HepG2 (cell line): ENCODE measurements at regions not wholly inside any gene's neighbourhood (a gene's known extent, or its start where the extent isn't known, plus 50 kb on each side); places are given as distances from the start of the nearest gene placed in this dataset.

ENCODE experiments used
- ATAC-seq: fragments of 200-7000 bp; cut with Tn5 transposase; 3 replicates; pipeline ENCODE4 v1.9.1; 2020; ENCODE audit warnings: mild to moderate bottlenecking, moderate library complexity
- BruUV-seq: library from RNA; stranded (reverse); fragments of 400-500 nt; replicated peaks from 2 replicates; lab custom pipeline; 2021; lab: Mats Ljungman, UMichigan
- CTCF ChIA-PET: fragments of 300-600 bp; formaldehyde crosslinking; extraction: SDS; loops from one replicate; lab custom pipeline; 2021; ENCODE audit warnings: low total read pairs, inconsistent platforms, low intra/inter-chr PET ratio; lab: Yijun Ruan, JAX
- POLR2A ChIA-PET: fragments of 350-600 bp; sonication (Branson Sonifier 250); formaldehyde crosslinking; loops from one replicate; lab custom pipeline; 2020; ENCODE audit warnings: antibody characterized with exemption, inconsistent platforms; lab: Yijun Ruan, JAX
- DNase-seq: peaks from one replicate; pipeline ENCODE4 v3.0.0-alpha.2; 2015; ENCODE audit warnings: low spot score
- FAIRE-seq: peaks from 3 replicates; lab custom pipeline; 2011; peaks lifted over from hg19 to GRCh38; lab: Jason Lieb, UNC
- H2AFZ ChIP-seq: one replicate; pipeline ENCODE4 v1.6.1; 2011; ENCODE audit warnings: low read length, inconsistent platforms
- H3K27ac ChIP-seq: fragments of 300-600 bp; 3 replicates; pipeline ENCODE4 v1.8.0; 2011; ENCODE audit warnings: mixed run types, mild to moderate bottlenecking, mixed read lengths, low read length, inconsistent platforms; ENCODE audit not compliant: insufficient read depth; ENCODE audit errors: extremely low read length
- H3K27me3 ChIP-seq, 2 experiments: fragments of 200-600 bp in 1 of 2; 2 replicates in 1 of 2; 3 replicates in 1 of 2; pipeline versions ENCODE4 v1.6.0 to v1.8.0; 2011; ENCODE audit warnings: low read length in 2 of 2, mild to moderate bottlenecking in 2 of 2, moderate library complexity in 2 of 2, inconsistent platforms in 1 of 2; ENCODE audit not compliant: insufficient read depth in 2 of 2, control insufficient read depth in 1 of 2
- H3K36me3 ChIP-seq, 2 experiments: fragments of 200-600 bp in 1 of 2; replicated peaks in 1 of 2; 2 replicates in 1 of 2; 3 replicates in 1 of 2; pipeline versions ENCODE4 v1.5.1 to v1.8.0; 2011; ENCODE audit warnings: low read length in 2 of 2, inconsistent platforms in 1 of 2; ENCODE audit not compliant: insufficient read depth in 2 of 2, control insufficient read depth in 1 of 2
- H3K4me1 ChIP-seq: 2 replicates; pipeline ENCODE4 v1.5.1; 2012; ENCODE audit warnings: low read length, inconsistent platforms; ENCODE audit not compliant: insufficient read depth
- H3K4me2 ChIP-seq: 2 replicates; pipeline ENCODE4 v1.6.0; 2011; ENCODE audit warnings: low read depth, low read length, inconsistent platforms
- H3K4me3 ChIP-seq, 3 experiments: fragments of 200-600 bp in 1 of 3; sonication (generic), shearing (Covaris generic) in 1 of 3; replicated peaks in 1 of 3; 2 replicates each; pipeline ENCODE4 v1.5.1; 2011 to 2016; ENCODE audit warnings: low read length in 3 of 3, inconsistent platforms in 2 of 3, low read depth in 2 of 3, mild to moderate bottlenecking in 2 of 3, control low read depth in 1 of 3, mixed read lengths in 1 of 3; ENCODE audit not compliant: insufficient read depth in 1 of 3
- H3K79me2 ChIP-seq: one replicate; pipeline ENCODE4 v1.6.1; 2011; ENCODE audit warnings: low read length, inconsistent platforms; ENCODE audit not compliant: insufficient read depth
- H3K9ac ChIP-seq: 2 replicates; pipeline ENCODE4 v1.6.0; 2011; ENCODE audit warnings: mild to moderate bottlenecking, low read depth, low read length, inconsistent platforms; ENCODE audit not compliant: insufficient read depth
- H3K9me3 ChIP-seq: 2 replicates; pipeline ENCODE4 v1.5.1; 2012; ENCODE audit warnings: mild to moderate bottlenecking, low read length
- H4K20me1 ChIP-seq: 2 replicates; pipeline ENCODE4 v1.6.0; 2011; ENCODE audit warnings: inconsistent platforms, mild to moderate bottlenecking, low read length, moderate library complexity; ENCODE audit not compliant: insufficient read depth
- NCOA5 ChIP-seq: sonication (generic); formaldehyde crosslinking; IDR thresholded peaks from 2 replicates; pipeline ENCODE4 v1.4.0; 2020; ENCODE audit warnings: missing genetic modification reagents
- ZFP62 ChIP-seq: sonication (generic); formaldehyde crosslinking; IDR thresholded peaks from 2 replicates; pipeline ENCODE4 v1.4.0; 2020; ENCODE audit warnings: missing genetic modification reagents
- ZNF331 ChIP-seq: sonication (generic); formaldehyde crosslinking; IDR thresholded peaks from 2 replicates; pipeline ENCODE4 v1.4.0; 2020; ENCODE audit warnings: missing genetic modification reagents
- ZNF644 ChIP-seq: IDR thresholded peaks from 2 replicates; pipeline ENCODE4 v1.6.1; 2016; ENCODE audit warnings: low read depth
- WGBS: methylation state at CpG from one replicate; pipeline ENCODE4 v1.1.6; 2017; ENCODE audit warnings: low lambda C conversion rate; 5-methylcytosine and 5-hydroxymethylcytosine counted together
- in situ Hi-C: cut with HindIII; loops from 2 replicates; pipeline ENCODE4 v1.10.0; 2017; ENCODE audit warnings: low pct_unique_long_range_greater_than_20kb; ENCODE audit not compliant: extremely low pct_ligation_motif_present
- intact Hi-C: fragments of 100-400 bp; cut with micrococcal nuclease; formaldehyde crosslinking; loops from one replicate; pipeline ENCODE4 v1.10.0; 2022; ENCODE audit not compliant: unreplicated experiment
- TF ChIP-seq, protein P1 (sequence below): IDR thresholded peaks from 2 replicates; pipeline ENCODE4 v1.6.1; 2012; ENCODE audit warnings: low read depth, low read length, improper control_type of control experiment
- TF ChIP-seq, protein P2 (sequence below): IDR thresholded peaks from 2 replicates; pipeline ENCODE4 v1.6.1; 2016; ENCODE audit warnings: missing genetic modification reagents, missing compliant biosample characterization
- TF ChIP-seq, protein P3 (sequence below): sonication (generic); formaldehyde crosslinking; IDR thresholded peaks from 2 replicates; pipeline ENCODE4 v1.5.0; 2020; ENCODE audit warnings: missing genetic modification reagents

DNA sequence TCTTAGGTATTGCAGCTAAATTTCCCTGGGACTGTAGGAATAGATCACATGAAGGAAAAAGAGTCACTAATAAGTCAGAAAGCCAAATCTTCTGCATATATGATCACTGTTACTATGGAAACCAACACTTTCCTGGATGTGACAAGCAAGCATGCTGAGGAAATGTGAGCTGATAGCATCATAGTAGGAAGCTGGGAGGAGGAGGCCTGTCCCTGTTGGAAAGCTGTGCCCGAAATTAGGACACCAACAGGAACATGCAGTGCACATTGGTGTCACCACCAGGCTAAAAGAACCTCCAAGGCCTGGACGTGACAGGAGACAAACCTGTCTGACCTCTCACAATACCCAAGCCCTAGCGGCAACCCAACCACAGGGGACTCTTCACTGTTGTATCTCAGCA, 181.9 kb upstream of the PCSK2 start:
- no peak for FAIRE-seq
- intact Hi-C loops, result no loop called here
- CTCF ChIA-PET, result no interaction called here

More for the DNA sequence above, 181.9 kb upstream of the PCSK2 start:
- DNase-seq (no peak), ATAC-seq (no peak)
- Histone ChIP-seq H3K79me2 (no peaks in the 10 kb centered on the region), H3K9ac (no peak overlapping the region), H2AFZ (no peak overlapping the region), H3K4me3 (no peak overlapping the region), H3K4me2 (no peak overlapping the region), H3K9me3 (no peaks in the 10 kb centered on the region), H3K4me1 (no peaks in the 10 kb centered on the region), H3K27me3 (no peaks in the 10 kb centered on the region)
- POLR2A ChIA-PET, result no interaction called here
- 0% methylated on average over 3 of the region's 3 CpGs for WGBS
- BruUV-seq, result no TSS peak
- TF ChIP-seq, protein P1, sequence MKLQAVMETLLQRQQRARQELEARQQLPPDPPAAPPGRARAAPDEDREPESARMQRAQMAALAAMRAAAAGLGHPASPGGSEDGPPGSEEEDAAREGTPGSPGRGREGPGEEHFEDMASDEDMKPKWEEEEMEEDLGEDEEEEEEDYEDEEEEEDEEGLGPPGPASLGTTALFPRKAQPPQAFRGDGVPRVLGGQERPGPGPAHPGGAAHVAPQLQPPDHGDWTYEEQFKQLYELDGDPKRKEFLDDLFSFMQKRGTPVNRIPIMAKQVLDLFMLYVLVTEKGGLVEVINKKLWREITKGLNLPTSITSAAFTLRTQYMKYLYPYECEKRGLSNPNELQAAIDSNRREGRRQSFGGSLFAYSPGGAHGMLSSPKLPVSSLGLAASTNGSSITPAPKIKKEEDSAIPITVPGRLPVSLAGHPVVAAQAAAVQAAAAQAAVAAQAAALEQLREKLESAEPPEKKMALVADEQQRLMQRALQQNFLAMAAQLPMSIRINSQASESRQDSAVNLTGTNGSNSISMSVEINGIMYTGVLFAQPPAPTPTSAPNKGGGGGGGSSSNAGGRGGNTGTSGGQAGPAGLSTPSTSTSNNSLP, result no peak
- no peak for TF ChIP-seq NCOA5 (CRISPR knock-in tag)
- no peak for TF ChIP-seq ZFP62 (CRISPR knock-in tag)
- TF ChIP-seq ZNF331, result no peak
- TF ChIP-seq ZNF644 (CRISPR knock-in tag), result no peak
- TF ChIP-seq, protein P2, sequence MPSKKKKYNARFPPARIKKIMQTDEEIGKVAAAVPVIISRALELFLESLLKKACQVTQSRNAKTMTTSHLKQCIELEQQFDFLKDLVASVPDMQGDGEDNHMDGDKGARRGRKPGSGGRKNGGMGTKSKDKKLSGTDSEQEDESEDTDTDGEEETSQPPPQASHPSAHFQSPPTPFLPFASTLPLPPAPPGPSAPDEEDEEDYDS (CRISPR knock-in tag), result no peak
- TF ChIP-seq, protein P3, sequence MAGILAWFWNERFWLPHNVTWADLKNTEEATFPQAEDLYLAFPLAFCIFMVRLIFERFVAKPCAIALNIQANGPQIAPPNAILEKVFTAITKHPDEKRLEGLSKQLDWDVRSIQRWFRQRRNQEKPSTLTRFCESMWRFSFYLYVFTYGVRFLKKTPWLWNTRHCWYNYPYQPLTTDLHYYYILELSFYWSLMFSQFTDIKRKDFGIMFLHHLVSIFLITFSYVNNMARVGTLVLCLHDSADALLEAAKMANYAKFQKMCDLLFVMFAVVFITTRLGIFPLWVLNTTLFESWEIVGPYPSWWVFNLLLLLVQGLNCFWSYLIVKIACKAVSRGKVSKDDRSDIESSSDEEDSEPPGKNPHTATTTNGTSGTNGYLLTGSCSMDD (CRISPR knock-in tag), result no peak
- TF ChIP-seq, all 625 proteins: peak for 0
- Histone ChIP-seq H3K36me3 (no peaks in the 10 kb centered on the region), H4K20me1 (no peaks in the 10 kb centered on the region), H3K27ac (no peak overlapping the region)
- in situ Hi-C loops, result no loop called here
